Epithelial cell of proximal tubule (primary cell): ENCODE measurements at regions not wholly inside any gene's neighbourhood (a gene's known extent, or its start where the extent isn't known, plus 50 kb on each side); places are given as distances from the start of the nearest gene placed in this dataset.

Experiments used
- DNase-seq: peaks from one replicate; pipeline ENCODE4 v3.0.0-alpha.2; 2011; ENCODE audit warnings: low read depth
- H3K4me3 ChIP-seq: 2 replicates; pipeline ENCODE4 v1.5.1; 2011; ENCODE audit warnings: low read depth, mild to moderate bottlenecking, low read length
- CTCF ChIP-seq: conservative IDR thresholded peaks from 2 replicates; pipeline ENCODE4 v1.5.1; 2012; ENCODE audit warnings: low read depth, mild to moderate bottlenecking, low read length

DNA sequence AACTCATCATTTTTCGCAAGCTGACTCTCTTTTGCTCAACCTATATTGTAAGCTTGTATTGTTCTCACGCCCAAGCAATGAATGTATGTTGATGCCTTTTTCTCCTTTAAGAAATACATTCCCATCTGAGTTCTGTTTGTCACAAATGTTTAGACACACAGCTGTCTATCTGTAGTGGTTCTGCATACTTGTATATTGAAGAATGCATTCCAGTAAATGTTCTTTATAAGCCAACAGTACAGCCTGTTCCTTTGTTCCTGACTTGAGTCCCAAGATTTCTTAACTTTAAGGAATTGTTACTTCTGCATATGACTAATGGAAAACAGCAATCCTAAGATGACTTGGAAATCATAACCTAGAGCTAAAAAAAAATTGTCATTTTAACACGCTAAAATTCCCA lies 849.1 kb upstream of the POU3F3 start:
- DNase-seq = no peak
- H3K4me3 ChIP-seq = no peak overlapping the region
- TF ChIP-seq CTCF = no peak

DNA sequence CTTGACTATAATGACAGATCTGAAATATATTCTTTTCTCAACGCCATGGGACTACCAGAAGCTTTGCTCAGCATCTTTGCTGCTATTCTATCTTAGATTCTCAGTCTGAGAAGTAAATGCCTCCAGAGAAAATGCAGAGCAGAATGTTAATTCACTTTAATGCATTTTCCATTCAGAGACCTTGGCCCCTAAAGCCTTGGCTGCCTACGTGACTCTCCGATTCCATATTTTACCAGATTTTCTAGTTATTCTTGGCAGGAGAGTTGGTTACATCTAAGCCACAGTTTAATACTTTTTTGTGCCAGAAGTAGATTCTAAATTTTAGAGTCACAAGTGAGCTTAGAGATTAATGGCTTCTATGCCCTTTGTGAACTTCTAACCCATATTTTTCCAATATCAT lies 837.1 kb upstream of the POU3F3 start:
- no peak for TF ChIP-seq CTCF
- no peak for DNase-seq

DNA sequence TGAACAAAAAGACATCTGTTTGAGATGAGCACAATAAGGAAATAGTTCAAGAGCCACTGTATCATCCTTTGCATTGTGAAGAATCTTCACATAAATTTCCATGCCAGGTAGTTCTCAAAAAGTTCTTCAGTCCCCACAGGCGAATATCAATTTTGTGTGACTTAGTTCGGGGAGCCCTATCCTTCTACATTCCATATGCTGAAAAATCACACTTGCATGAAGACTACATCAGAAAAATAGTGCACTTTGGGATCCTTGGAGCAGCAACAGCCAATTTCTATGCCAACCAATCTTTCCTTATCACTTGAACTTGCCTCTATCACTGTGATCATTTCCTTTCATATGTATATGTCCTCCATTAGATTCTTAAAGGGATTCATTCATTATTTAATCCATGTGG lies 830.6 kb upstream of the POU3F3 start:
- no peak for TF ChIP-seq CTCF
- no peak overlapping the region for H3K4me3 ChIP-seq
- DNase-seq = no peak

More for the DNA sequence above, 837.1 kb upstream of the POU3F3 start:
- H3K4me3 ChIP-seq = no peak overlapping the region

DNA sequence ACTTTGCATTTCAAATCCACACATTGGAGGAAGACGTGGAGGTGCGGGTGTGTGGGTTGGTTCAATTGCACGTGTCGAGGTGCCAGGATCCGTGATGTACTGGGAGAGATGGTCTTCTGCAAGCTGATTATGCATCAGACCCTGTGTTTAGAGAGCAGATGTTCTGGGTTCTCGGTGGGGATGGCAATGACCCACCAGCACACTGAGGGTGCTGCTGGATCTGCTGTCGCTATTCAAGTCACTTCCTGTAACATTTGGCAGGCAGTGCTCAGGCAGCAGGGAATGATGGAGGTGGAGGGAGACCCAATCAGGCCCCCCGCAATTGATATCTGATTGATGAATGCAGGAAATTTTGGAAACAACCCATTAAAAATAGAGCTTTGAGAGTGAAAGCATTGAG lies 830.1 kb upstream of the POU3F3 start:
- no peak overlapping the region for H3K4me3 ChIP-seq
- no peak for TF ChIP-seq CTCF

GRCh38 chr2:104025295-104025694 lies 828.6 kb upstream of the POU3F3 start:
- H3K4me3 ChIP-seq = no peak overlapping the region
- DNase-seq = peak; percentile 29
- TF ChIP-seq CTCF = no peak

More for the DNA sequence above, 830.1 kb upstream of the POU3F3 start:
- no peak for DNase-seq

DNA sequence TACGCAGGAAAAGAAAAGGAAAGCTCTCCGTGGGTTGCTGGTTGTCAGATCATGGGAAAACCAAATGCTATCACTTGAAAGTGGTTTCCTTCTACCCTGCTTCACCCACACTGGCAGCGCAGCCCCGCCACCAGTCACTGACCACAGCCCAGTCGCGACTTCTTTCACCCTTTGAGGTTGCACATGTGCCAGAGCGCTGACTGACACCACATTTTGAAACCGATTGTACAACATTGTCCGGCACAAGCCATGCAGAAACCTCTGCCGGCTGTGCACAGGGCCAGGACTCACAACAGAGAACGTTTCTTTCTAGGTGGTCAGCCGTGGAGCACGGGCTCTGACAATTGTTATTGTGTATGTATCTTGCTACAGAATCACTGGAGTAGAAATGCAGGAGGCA lies 827.2 kb upstream of the POU3F3 start:
- no peak for DNase-seq
- TF ChIP-seq CTCF = no peak
- H3K4me3 ChIP-seq = no peak overlapping the region

GRCh38 chr2:104027321-104027720 lies 826.6 kb upstream of the POU3F3 start:
- DNase-seq = no peak
- no peak overlapping the region for H3K4me3 ChIP-seq
- no peak for TF ChIP-seq CTCF
